Dermis microvascular lymphatic vessel endothelial cell (primary cell): ENCODE measurements at regions not wholly inside any gene's neighbourhood (a gene's known extent, or its start where the extent isn't known, plus 50 kb on each side); places are given as distances from the start of the nearest gene placed in this dataset.
A peak's percentile ranks its signal among the peaks of the same experiment; 100 is the strongest.

Source experiments
- DNase-seq, 2 donors: peaks; one replicate each; pipeline versions ENCODE4 v3.0.0 to v3.0.0-alpha.2; 2010; ENCODE audit warnings: low read depth in 2 of 2

- DNase-seq: no peak
These were observed 71.9 kb upstream of the HTR1B start for GRCh38 chr6:77535172-77535571.

GRCh38 chr6:77536701-77537100 lies 73.4 kb upstream of the HTR1B start:
- no peak for DNase-seq

- no peak for DNase-seq
These were observed 80.3 kb upstream of the HTR1B start for GRCh38 chr6:77543601-77544000.

GRCh38 chr6:77548190-77548589 lies 84.9 kb upstream of the HTR1B start:
- no peak for DNase-seq

GRCh38 chr6:77548662-77549366 lies 85.5 kb upstream of the HTR1B start:
- no peak for DNase-seq

- DNase-seq: no peak
These were observed 87.8 kb upstream of the HTR1B start for GRCh38 chr6:77551135-77551534.

- DNase-seq: peak in 1 of 2 donors; percentile 47
These were observed 91.0 kb upstream of the MEI4 start for GRCh38 chr6:77561768-77562314.

- no peak for DNase-seq
These were observed 87.5 kb upstream of the MEI4 start for GRCh38 chr6:77565370-77565769.

GRCh38 chr6:77566235-77566634 lies 86.6 kb upstream of the MEI4 start:
- DNase-seq: no peak

- no peak for DNase-seq
These were observed 84.3 kb upstream of the MEI4 start for GRCh38 chr6:77568570-77568969.

GRCh38 chr6:77573843-77574242 lies 79.0 kb upstream of the MEI4 start:
- no peak for DNase-seq

- no peak for DNase-seq
These were observed 64.9 kb upstream of the MEI4 start for GRCh38 chr6:77587963-77588362.
